Liver (tissue), 8 donors: ENCODE measurements at regions not wholly inside any gene's neighbourhood (a gene's known extent, or its start where the extent isn't known, plus 50 kb on each side); places are given as distances from the start of the nearest gene placed in this dataset.

ENCODE experiments used
- DNase-seq: peaks from one replicate; pipeline ENCODE4 v3.0.0-alpha.2; 2017; ENCODE audit warnings: low spot score
- H3K27ac ChIP-seq, 2 donors: one replicate each; pipeline ENCODE4 v1.7.0; 2013; ENCODE audit warnings: inconsistent platforms in 2 of 2, low read length in 2 of 2, control low read depth in 1 of 2, low read depth in 1 of 2, mild to moderate bottlenecking in 1 of 2
- H3K27me3 ChIP-seq, 4 donors: one replicate each; pipeline versions ENCODE4 v1.6.1 to v1.7.0; 2013; ENCODE audit warnings: low read length in 3 of 4, inconsistent platforms in 1 of 4, mild to moderate bottlenecking in 1 of 4, moderate library complexity in 1 of 4; ENCODE audit not compliant: control insufficient read depth in 4 of 4, insufficient read depth in 4 of 4
- H3K36me3 ChIP-seq, 4 donors: one replicate each; pipeline versions ENCODE4 v1.6.1 to v1.7.0; 2013; ENCODE audit warnings: low read length in 3 of 4, mild to moderate bottlenecking in 3 of 4, low read depth in 1 of 4, moderate library complexity in 1 of 4; ENCODE audit not compliant: control insufficient read depth in 4 of 4, insufficient read depth in 3 of 4
- H3K4me1 ChIP-seq, 4 donors: one replicate each; pipeline versions ENCODE4 v1.6.1 to v1.7.0; 2013; ENCODE audit warnings: low read length in 3 of 4, mild to moderate bottlenecking in 3 of 4, moderate library complexity in 1 of 4; ENCODE audit not compliant: control insufficient read depth in 4 of 4, insufficient read depth in 4 of 4
- H3K4me3 ChIP-seq, 3 donors: one replicate each; pipeline versions ENCODE4 v1.6.1 to v1.7.0; 2013; ENCODE audit warnings: low read length in 3 of 3, control low read depth in 1 of 3, low read depth in 1 of 3, mild to moderate bottlenecking in 1 of 3
- H3K9ac ChIP-seq, 2 donors: one replicate each; pipeline ENCODE4 v1.7.0; 2013; ENCODE audit warnings: low read length in 2 of 2, mild to moderate bottlenecking in 2 of 2, moderate library complexity in 2 of 2, control low read depth in 1 of 2, low read depth in 1 of 2
- H3K9me3 ChIP-seq, 4 donors: one replicate each; pipeline versions ENCODE4 v1.6.1 to v1.7.0; 2013; ENCODE audit warnings: low read length in 3 of 4; ENCODE audit not compliant: control insufficient read depth in 4 of 4
- ATF3 ChIP-seq: IDR thresholded peaks from 2 replicates; pipeline ENCODE4 v1.6.1; 2016; ENCODE audit warnings: antibody characterized with exemption
- CTCF ChIP-seq: fragments of 150-350 bp; IDR thresholded peaks from 2 replicates; pipeline ENCODE4 v1.5.1; 2017; ENCODE audit warnings: improper control_type of control experiment, low read depth, low read length; ENCODE audit not compliant: missing input control
- FOXA2 ChIP-seq: IDR thresholded peaks from 2 replicates; pipeline ENCODE4 v1.6.1; 2016; ENCODE audit warnings: antibody characterized with exemption
- GABPA ChIP-seq, 2 donors: IDR thresholded peaks in 1 of 2; conservative IDR thresholded peaks in 1 of 2; 2 replicates each; pipeline ENCODE4 v1.6.1; 2016; ENCODE audit warnings: antibody characterized with exemption in 2 of 2, mild to moderate bottlenecking in 1 of 2, moderate library complexity in 1 of 2
- HNF4A ChIP-seq, 2 donors: conservative IDR thresholded peaks; 2 replicates each; pipeline ENCODE4 v1.6.1; 2016; ENCODE audit warnings: antibody characterized with exemption in 2 of 2, mild to moderate bottlenecking in 2 of 2
- HNF4G ChIP-seq: IDR thresholded peaks from 2 replicates; pipeline ENCODE4 v1.6.1; 2016; ENCODE audit warnings: antibody characterized with exemption
- JUND ChIP-seq, 2 donors: IDR thresholded peaks; 2 replicates each; pipeline ENCODE4 v1.6.1; 2016; ENCODE audit warnings: antibody characterized with exemption in 2 of 2
- MAX ChIP-seq: IDR thresholded peaks from 2 replicates; pipeline ENCODE4 v1.6.1; 2016; ENCODE audit warnings: antibody characterized with exemption
- NR2F2 ChIP-seq: IDR thresholded peaks from 2 replicates; pipeline ENCODE4 v1.6.1; 2016; ENCODE audit warnings: antibody characterized with exemption
- RAD21 ChIP-seq, 2 donors: IDR thresholded peaks; 2 replicates each; pipeline ENCODE4 v1.6.1; 2016; ENCODE audit warnings: antibody characterized with exemption in 2 of 2, mild to moderate bottlenecking in 2 of 2
- REST ChIP-seq: IDR thresholded peaks from 2 replicates; pipeline ENCODE4 v1.6.1; 2016; ENCODE audit warnings: antibody characterized with exemption, mild to moderate bottlenecking
- RXRA ChIP-seq, 2 donors: IDR thresholded peaks; 2 replicates each; pipeline ENCODE4 v1.6.1; 2017 to 2018; ENCODE audit warnings: antibody characterized with exemption in 2 of 2, mild to moderate bottlenecking in 1 of 2
- SP1 ChIP-seq: IDR thresholded peaks from 2 replicates; pipeline ENCODE4 v1.6.1; 2018; ENCODE audit warnings: antibody characterized with exemption, mild to moderate bottlenecking
- TAF1 ChIP-seq: conservative IDR thresholded peaks from 2 replicates; pipeline ENCODE4 v1.6.1; 2016; ENCODE audit warnings: antibody characterized with exemption, mild to moderate bottlenecking
- YY1 ChIP-seq: IDR thresholded peaks from 2 replicates; pipeline ENCODE4 v1.6.1; 2016; ENCODE audit warnings: antibody characterized with exemption, mild to moderate bottlenecking
- WGBS: extraction: QIAGEN DNeasy Blood & Tissue Kit; methylation state at CpG from one replicate; pipeline ENCODE4 v1.1.7; 2013; 5-methylcytosine and 5-hydroxymethylcytosine counted together
- donor health status: healthy.
- donor health status: healthy.
- donor health status: healthy.
- donor health status: healthy.
- donor health status: healthy.

- TF ChIP-seq NR2F2 (no peak), RXRA (IDR thresholded peaks at IDR 0.05) (no peak), TAF1 (no peak), GABPA (IDR thresholded peaks at IDR 0.05 in 1 of 2, conservative IDR thresholded peaks at IDR 0.05 in 1 of 2) (no peak), REST (no peak), CTCF (no peak), SP1 (no peak), FOXA2 (no peak), ATF3 (no peak), HNF4G (no peak), MAX (no peak), YY1 (no peak), HNF4A (conservative IDR thresholded peaks at IDR 0.05) (no peak), JUND (IDR thresholded peaks at IDR 0.05) (no peak)
- no peak overlapping the region for H3K27ac ChIP-seq
- no peak for DNase-seq
These were observed 425.7 kb downstream of the PIK3R1 start for GRCh38 chr5:68641211-68641610.

GRCh38 chr5:68643064-68643463 lies 427.5 kb downstream of the PIK3R1 start:
- H3K9ac ChIP-seq, result no peak overlapping the region
- TF ChIP-seq HNF4A (conservative IDR thresholded peaks at IDR 0.05) (peak; percentile 32 to 57), JUND (IDR thresholded peaks at IDR 0.05) (no peak), RAD21 (IDR thresholded peaks at IDR 0.05) (peak in 1 of 2 donors; percentile 5), GABPA (IDR thresholded peaks at IDR 0.05 in 1 of 2, conservative IDR thresholded peaks at IDR 0.05 in 1 of 2) (no peak)
- no peaks in the 10 kb centered on the region for H3K9me3 ChIP-seq
- H3K36me3 ChIP-seq, result no peaks in the 10 kb centered on the region
- H3K4me3 ChIP-seq, result no peak overlapping the region
- WGBS, result 0% methylated on average over 1 of the region's 1 CpG
- no peak overlapping the region for H3K27ac ChIP-seq
- H3K4me1 ChIP-seq, result peaks cover 0 to 29% (median 4%) of the 10 kb centered on the region in 4 donors
- no peak for DNase-seq
- H3K27me3 ChIP-seq, result no peaks in the 10 kb centered on the region

More at GRCh38 chr5:68641211-68641610, 425.7 kb downstream of the PIK3R1 start:
- Histone ChIP-seq H3K36me3 (no peaks in the 10 kb centered on the region), H3K4me1 (peaks cover 0 to 19% (median 2%) of the 10 kb centered on the region in 4 donors), H3K9me3 (no peaks in the 10 kb centered on the region), H3K9ac (no peak overlapping the region), H3K27me3 (no peaks in the 10 kb centered on the region), H3K4me3 (no peak overlapping the region)
- 93% methylated on average over 3 of the region's 3 CpGs for WGBS
